Hematopoietic multipotent progenitor cell treated with erythropoietin and hydrocortisone succinate and interleukin-3 and kit ligand, for 6 days (in vitro differentiated cells): ENCODE measurements at regions not wholly inside any gene's neighbourhood (a gene's known extent, or its start where the extent isn't known, plus 50 kb on each side); places are given as distances from the start of the nearest gene placed in this dataset.

Experiments used
- DNase-seq: peaks from one replicate; pipeline ENCODE4 v3.0.0-alpha.2; 2015

- no peak for DNase-seq
Measured at GRCh38 chr2:200013906-200014305, 58.5 kb downstream of the MAIP1 start.

- DNase-seq: no peak
Measured at GRCh38 chr2:200021449-200022114, 66.2 kb downstream of the MAIP1 start.

GRCh38 chr2:200022511-200022910 lies 67.1 kb downstream of the MAIP1 start:
- DNase-seq: no peak

- DNase-seq: no peak
Measured at GRCh38 chr2:200023570-200023969, 68.2 kb downstream of the MAIP1 start.

- DNase-seq: no peak
Measured at GRCh38 chr2:200025717-200026116, 70.3 kb downstream of the MAIP1 start.

- DNase-seq: no peak
Measured at GRCh38 chr2:200026332-200027230, 71.2 kb downstream of the MAIP1 start.

GRCh38 chr2:200028998-200029397 lies 73.6 kb downstream of the MAIP1 start:
- DNase-seq: no peak

GRCh38 chr2:200032895-200033294 lies 77.5 kb downstream of the MAIP1 start:
- DNase-seq: no peak

- no peak for DNase-seq
Measured at GRCh38 chr2:200033929-200034328, 78.5 kb downstream of the MAIP1 start.

- DNase-seq: no peak
Measured at GRCh38 chr2:200034816-200035215, 79.4 kb downstream of the MAIP1 start.

- DNase-seq: no peak
Measured at GRCh38 chr2:200039724-200040650, 84.6 kb downstream of the MAIP1 start.

GRCh38 chr2:200040831-200041230 lies 85.4 kb downstream of the MAIP1 start:
- no peak for DNase-seq

- no peak for DNase-seq
Measured at GRCh38 chr2:200041639-200042038, 86.3 kb downstream of the MAIP1 start.

GRCh38 chr2:200042102-200042735 lies 86.8 kb downstream of the MAIP1 start:
- peak; percentile 1 for DNase-seq

- no peak for DNase-seq
Measured at GRCh38 chr2:200042944-200043343, 87.6 kb downstream of the MAIP1 start.

- no peak for DNase-seq
Measured at GRCh38 chr2:200044453-200044852, 89.1 kb downstream of the MAIP1 start.

GRCh38 chr2:200048421-200048820 lies 93.0 kb downstream of the MAIP1 start:
- no peak for DNase-seq

GRCh38 chr2:200049086-200049485 lies 93.7 kb downstream of the MAIP1 start:
- no peak for DNase-seq

- DNase-seq: no peak
Measured at GRCh38 chr2:200050921-200051610, 95.7 kb downstream of the MAIP1 start.

GRCh38 chr2:200051611-200051945 lies 96.2 kb downstream of the MAIP1 start:
- no peak for DNase-seq

- DNase-seq: no peak
Measured at GRCh38 chr2:200052627-200053026, 97.2 kb downstream of the MAIP1 start.
